H1 (cell line): ENCODE measurements at regions not wholly inside any gene's neighbourhood (a gene's known extent, or its start where the extent isn't known, plus 50 kb on each side); places are given as distances from the start of the nearest gene placed in this dataset.

Experiments used
- CTCF ChIA-PET: fragments of 300-600 bp; sonication (Branson Sonifier 250); formaldehyde crosslinking; loops from one replicate; lab custom pipeline; 2021; ENCODE audit not compliant: partially characterized antibody; lab: Charles Lee
- POLR2A ChIA-PET: fragments of 300-600 bp; sonication (Branson Sonifier 250); formaldehyde crosslinking; loops from one replicate; lab custom pipeline; 2021; ENCODE audit warnings: inconsistent platforms; ENCODE audit not compliant: partially characterized antibody; lab: Charles Lee
- DNase-seq, 2 experiments: peaks; one replicate each; pipeline versions ENCODE4 v3.0.0 to v3.0.0-alpha.2; 2010 to 2022; ENCODE audit warnings: low spot score in 2 of 2, low read depth in 1 of 2, mixed read lengths in 1 of 2
- FAIRE-seq: peaks from 2 replicates; lab custom pipeline; 2011; peaks lifted over from hg19 to GRCh38; lab: Jason Lieb, UNC
- H2AFZ ChIP-seq: 2 replicates; pipeline ENCODE4 v1.8.1; 2012; ENCODE audit warnings: low read length, inconsistent platforms
- H2AK5ac ChIP-seq: 2 replicates; pipeline ENCODE4 v1.6.1; 2013; ENCODE audit warnings: low read depth, low read length
- H2BK120ac ChIP-seq: replicated peaks from 2 replicates; pipeline ENCODE3; 2013; ENCODE audit warnings: low read depth, low read length, inconsistent platforms
- H2BK12ac ChIP-seq: 2 replicates; pipeline ENCODE4 v1.6.1; 2013; ENCODE audit warnings: low read depth, low read length
- H2BK15ac ChIP-seq: 2 replicates; pipeline ENCODE4 v1.6.1; 2013; ENCODE audit warnings: low read length
- H2BK20ac ChIP-seq: 2 replicates; pipeline ENCODE4 v1.6.1; 2013; ENCODE audit warnings: low read length
- H2BK5ac ChIP-seq: 2 replicates; pipeline ENCODE4 v1.6.1; 2013; ENCODE audit warnings: low read depth, low read length
- H3K14ac ChIP-seq: 2 replicates; pipeline ENCODE4 v1.6.1; 2013; ENCODE audit warnings: inconsistent platforms; ENCODE audit not compliant: insufficient read length
- H3K18ac ChIP-seq: 2 replicates; pipeline ENCODE4 v1.6.1; 2013; ENCODE audit warnings: low read length; ENCODE audit errors: extremely low read depth
- H3K23ac ChIP-seq: 2 replicates; pipeline ENCODE4 v1.6.1; 2013; ENCODE audit warnings: inconsistent platforms; ENCODE audit not compliant: insufficient read length
- H3K23me2 ChIP-seq: 2 replicates; pipeline ENCODE4 v1.6.1; 2013; ENCODE audit warnings: low read depth, low read length
- H3K27ac ChIP-seq: 2 replicates; pipeline ENCODE4 v1.6.1; 2011; ENCODE audit warnings: low read depth, low read length, inconsistent platforms
- H3K27me3 ChIP-seq, 4 experiments: replicated peaks in 1 of 4; 1 replicate in 1 of 4; 2 replicates in 3 of 4; pipeline versions ENCODE4 v1.6.1 to v1.8.1; 2011 to 2013; ENCODE audit warnings: low read length in 3 of 4, mild to moderate bottlenecking in 3 of 4, inconsistent platforms in 2 of 4, mixed read lengths in 2 of 4, moderate library complexity in 1 of 4; ENCODE audit not compliant: control insufficient read depth in 3 of 4, insufficient read depth in 3 of 4; ENCODE audit errors: extremely low read depth in 1 of 4
- H3K36me3 ChIP-seq, 4 experiments: 2 replicates each; pipeline versions ENCODE4 v1.6.1 to v1.8.1; 2011 to 2013; ENCODE audit warnings: mild to moderate bottlenecking in 4 of 4, low read length in 3 of 4, moderate library complexity in 2 of 4, control low read depth in 1 of 4, inconsistent platforms in 1 of 4; ENCODE audit not compliant: insufficient read depth in 4 of 4, control insufficient read depth in 2 of 4
- H3K4ac ChIP-seq: replicated peaks from 2 replicates; pipeline ENCODE3; 2013; ENCODE audit warnings: low read length, low read depth, mixed read lengths, inconsistent platforms; ENCODE audit not compliant: insufficient read length
- H3K4me1 ChIP-seq, 4 experiments: replicated peaks in 1 of 4; 1 replicate in 1 of 4; 2 replicates in 3 of 4; pipeline versions ENCODE4 v1.6.1 to v1.8.1; 2011 to 2013; ENCODE audit warnings: low read length in 3 of 4, inconsistent platforms in 2 of 4, mixed read lengths in 1 of 4; ENCODE audit not compliant: insufficient read depth in 4 of 4, control insufficient read depth in 3 of 4
- H3K4me2 ChIP-seq, 2 experiments: 2 replicates each; pipeline versions ENCODE4 v1.6.1 to v1.8.1; 2011 to 2013; ENCODE audit warnings: low read depth in 2 of 2, low read length in 2 of 2, control low read depth in 1 of 2, inconsistent platforms in 1 of 2, mild to moderate bottlenecking in 1 of 2; ENCODE audit not compliant: insufficient read depth in 1 of 2
- H3K4me3 ChIP-seq, 4 experiments: fragments of 200-600, 300-600 bp in 1 of 4; sonication (generic), shearing (Covaris generic), sonication (Bioruptor Twin) in 1 of 4; 2 replicates each; pipeline versions ENCODE4 v1.5.1 to v1.8.1; 2011 to 2016; ENCODE audit warnings: low read length in 4 of 4, low read depth in 3 of 4, control low read depth in 2 of 4, inconsistent platforms in 2 of 4, mild to moderate bottlenecking in 2 of 4, mixed read lengths in 1 of 4, moderate library complexity in 1 of 4; ENCODE audit not compliant: insufficient read depth in 2 of 4; ENCODE audit errors: extremely low read depth in 1 of 4
- H3K56ac ChIP-seq: replicated peaks from 2 replicates; pipeline ENCODE3; 2013; ENCODE audit warnings: low read depth, mild to moderate bottlenecking, mixed read lengths, low read length, inconsistent platforms; ENCODE audit not compliant: insufficient read length
- H3K79me1 ChIP-seq: 2 replicates; pipeline ENCODE4 v1.6.1; 2013; ENCODE audit warnings: low read depth, low read length, control low read depth
- H3K79me2 ChIP-seq, 2 experiments: 2 replicates each; pipeline versions ENCODE4 v1.6.1 to v1.8.1; 2012 to 2013; ENCODE audit warnings: low read length in 2 of 2, mild to moderate bottlenecking in 2 of 2, inconsistent platforms in 1 of 2; ENCODE audit not compliant: insufficient read depth in 2 of 2, control insufficient read depth in 1 of 2
- H3K9ac ChIP-seq, 4 experiments: replicated peaks in 1 of 4; 1 replicate in 1 of 4; 2 replicates in 3 of 4; pipeline versions ENCODE4 v1.6.1 to v1.8.1; 2011 to 2013; ENCODE audit warnings: low read depth in 3 of 4, low read length in 3 of 4, control low read depth in 2 of 4, mild to moderate bottlenecking in 2 of 4, moderate library complexity in 2 of 4, inconsistent platforms in 1 of 4; ENCODE audit errors: extremely low read depth in 1 of 4
- H3K9me3 ChIP-seq, 2 experiments: 2 replicates each; pipeline versions ENCODE4 v1.6.1 to v1.8.1; 2012 to 2013; ENCODE audit warnings: mild to moderate bottlenecking in 2 of 2, moderate library complexity in 2 of 2, control low read depth in 1 of 2, inconsistent platforms in 1 of 2, low read depth in 1 of 2, low read length in 1 of 2, mixed read lengths in 1 of 2; ENCODE audit not compliant: insufficient read depth in 2 of 2
- H4K20me1 ChIP-seq, 2 experiments: replicated peaks in 1 of 2; 2 replicates each; pipeline versions ENCODE3 to v1.8.1; 2011 to 2013; ENCODE audit warnings: inconsistent platforms in 2 of 2, low read length in 2 of 2, mild to moderate bottlenecking in 1 of 2; ENCODE audit not compliant: insufficient read depth in 2 of 2, control insufficient read depth in 1 of 2
- H4K5ac ChIP-seq: 2 replicates; pipeline ENCODE4 v1.6.1; 2013; ENCODE audit warnings: low read length, low read depth, mixed read lengths, inconsistent platforms; ENCODE audit not compliant: insufficient read length
- H4K8ac ChIP-seq: 2 replicates; pipeline ENCODE4 v1.8.0; 2013; ENCODE audit warnings: mild to moderate bottlenecking, moderate library complexity, low read length, inconsistent platforms; ENCODE audit not compliant: insufficient read depth; ENCODE audit errors: extremely low read depth
- H4K91ac ChIP-seq: replicated peaks from 2 replicates; pipeline ENCODE3; 2013; ENCODE audit warnings: low read length, mixed read lengths, inconsistent platforms; ENCODE audit not compliant: insufficient read length
- EGR1 ChIP-seq: IDR thresholded peaks from 2 replicates; pipeline ENCODE4 v1.6.1; 2011; ENCODE audit warnings: low read depth, low read length, borderline replicate concordance
- GABPA ChIP-seq: IDR thresholded peaks from 2 replicates; pipeline ENCODE4 v1.6.1; 2011; ENCODE audit warnings: mild to moderate bottlenecking, low read length, moderate library complexity, borderline replicate concordance; ENCODE audit not compliant: insufficient read depth
- WGBS, 2 experiments: shearing (Covaris generic) in 1 of 2; methylation state at CpG; one replicate each; pipeline versions ENCODE4 v1.1.6 to v1.1.7; 2013 to 2015; ENCODE audit warnings: low lambda C conversion rate in 2 of 2, mixed read lengths in 2 of 2, inconsistent platforms in 1 of 2, low coverage in 1 of 2, missing lambda C conversion rate in 1 of 2; ENCODE audit not compliant: insufficient replicate concordance in 2 of 2, insufficient coverage in 1 of 2, insufficient read length in 1 of 2; ENCODE audit errors: extremely low coverage in 1 of 2, missing lambda C conversion rate in 1 of 2; 5-methylcytosine and 5-hydroxymethylcytosine counted together

DNA sequence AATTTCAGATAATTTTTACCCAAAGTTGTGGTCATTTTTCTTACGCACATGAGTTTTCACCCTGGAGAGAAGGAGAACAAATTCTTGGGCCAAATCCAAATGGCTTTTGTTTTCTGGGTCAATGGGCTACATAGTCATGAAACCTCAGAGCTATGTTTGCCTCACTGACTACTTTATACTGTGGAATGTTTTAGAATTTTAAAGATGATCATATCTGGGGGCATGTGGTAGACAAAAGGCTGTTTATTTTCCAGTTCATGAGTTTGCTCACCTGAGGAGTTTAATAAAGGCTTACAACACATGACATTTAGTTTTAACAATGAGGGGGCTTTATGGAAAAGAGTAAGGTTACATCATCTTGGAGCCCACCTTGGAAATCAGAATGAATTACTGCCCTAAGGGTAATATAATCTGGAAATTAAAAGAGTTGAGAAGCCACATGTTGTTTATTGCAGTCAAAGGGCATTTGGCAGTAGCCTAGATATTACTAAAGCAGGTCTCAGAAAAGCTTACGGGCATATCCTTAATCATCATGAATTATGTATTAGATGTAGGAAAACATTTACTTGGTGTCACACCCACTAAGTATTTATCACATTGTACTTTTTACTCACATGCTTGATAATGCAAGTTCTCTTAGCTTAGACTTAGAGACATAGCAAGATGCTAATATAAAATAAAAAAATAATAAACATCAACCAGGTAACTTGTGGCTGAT, 466.1 kb downstream of the EDEM1 start:
- H3K4me1 ChIP-seq: no peaks in the 10 kb centered on the region
- no peak overlapping the region for H2BK20ac ChIP-seq
- DNase-seq (no peak), FAIRE-seq (no peak)
- TF ChIP-seq GABPA (no peak), EGR1 (no peak)
- 58% methylated on average over 2 of the region's 2 CpGs; no CpG with 5 or more reads in 1 of the 2 experiments for WGBS, 2 experiments
- no peak overlapping the region for H3K14ac ChIP-seq
- no peak overlapping the region for H3K56ac ChIP-seq
- no peak overlapping the region for H3K4me3 ChIP-seq
- H4K5ac ChIP-seq: no peak overlapping the region
- no peaks in the 10 kb centered on the region for H3K79me2 ChIP-seq
- ChIA-PET CTCF (no interaction called here), POLR2A (no interaction called here)
- H3K4ac ChIP-seq: no peak overlapping the region
- no peak overlapping the region for H3K27ac ChIP-seq
- no peak overlapping the region for H3K9ac ChIP-seq
- no peaks in the 10 kb centered on the region for H3K79me1 ChIP-seq
- H3K18ac ChIP-seq: no peak overlapping the region
- no peak overlapping the region for H2BK12ac ChIP-seq
- H4K91ac ChIP-seq: no peak overlapping the region
- no peaks in the 10 kb centered on the region for H3K27me3 ChIP-seq
- H2AK5ac ChIP-seq: no peak overlapping the region
- no peaks in the 10 kb centered on the region for H4K20me1 ChIP-seq
- no peak overlapping the region for H4K8ac ChIP-seq
- H2BK15ac ChIP-seq: no peak overlapping the region
- no peaks in the 10 kb centered on the region for H3K36me3 ChIP-seq
- H2AFZ ChIP-seq: no peak overlapping the region
- no peak overlapping the region for H2BK120ac ChIP-seq
- H3K23ac ChIP-seq: no peak overlapping the region
- no peak overlapping the region for H3K4me2 ChIP-seq
- H3K23me2 ChIP-seq: no peaks in the 10 kb centered on the region
- H3K9me3 ChIP-seq: peaks cover 0 to 8% of the 10 kb centered on the region in 2 experiments; a peak in 1 of 4 replicates
- H2BK5ac ChIP-seq: no peak overlapping the region
